GM12878 (cell line): ENCODE measurements at regions not wholly inside any gene's neighbourhood (a gene's known extent, or its start where the extent isn't known, plus 50 kb on each side); places are given as distances from the start of the nearest gene placed in this dataset.

ENCODE experiments used
- BRCA1 ChIP-seq: IDR thresholded peaks from 2 replicates; pipeline ENCODE4 v1.6.1; 2011; ENCODE audit warnings: low read depth, low read length, improper control_type of control experiment
- CEBPB ChIP-seq, 2 experiments: fragments of 150-350 bp in 1 of 2; IDR thresholded peaks; 2 replicates each; pipeline ENCODE4 v1.6.1; 2012 to 2014; ENCODE audit warnings: low read depth in 2 of 2, low read length in 2 of 2, borderline replicate concordance in 1 of 2, inconsistent platforms in 1 of 2
- CHD2 ChIP-seq: IDR thresholded peaks from 2 replicates; pipeline ENCODE4 v1.6.1; 2011; ENCODE audit warnings: low read depth, low read length, improper control_type of control experiment, borderline replicate concordance
- MYC ChIP-seq: IDR thresholded peaks from 2 replicates; pipeline ENCODE4 v1.6.1; 2011; ENCODE audit warnings: mild to moderate bottlenecking, low read length, moderate library complexity, inconsistent platforms; ENCODE audit not compliant: insufficient read depth, insufficient replicate concordance, insufficient read length, severe bottlenecking
- NR2C2 ChIP-seq: IDR thresholded peaks from 2 replicates; pipeline ENCODE4 v1.6.1; 2011; ENCODE audit warnings: borderline replicate concordance, low read depth; ENCODE audit not compliant: control insufficient read depth, insufficient read length
- RCOR1 ChIP-seq: conservative IDR thresholded peaks from 2 replicates; pipeline ENCODE4 v1.6.1; 2012; ENCODE audit warnings: low read depth, low read length, improper control_type of control experiment
- ZNF274 ChIP-seq: IDR thresholded peaks from one replicate; pipeline ENCODE4 v1.8.0; 2011; ENCODE audit not compliant: insufficient read length, insufficient read depth
- TF ChIP-seq, protein P1 (sequence below): fragments of 450-650 bp; IDR thresholded peaks from 2 replicates; pipeline ENCODE4 v1.6.1; 2017; ENCODE audit warnings: mild to moderate bottlenecking
- TF ChIP-seq, protein P2 (sequence below): IDR thresholded peaks from 2 replicates; pipeline ENCODE4 v1.6.1; 2011; ENCODE audit warnings: low read depth, low read length, improper control_type of control experiment, borderline replicate concordance
- TF ChIP-seq, protein P3 (sequence below), 3 experiments: IDR thresholded peaks in 2 of 3; conservative IDR thresholded peaks in 1 of 3; 2 replicates each; pipeline ENCODE4 v1.5.1; 2011; ENCODE audit warnings: low read depth in 3 of 3, low read length in 3 of 3, mild to moderate bottlenecking in 3 of 3, control low read depth in 2 of 3, moderate library complexity in 2 of 3, inconsistent platforms in 1 of 3, mixed read lengths in 1 of 3; ENCODE audit not compliant: control insufficient read depth in 2 of 3, insufficient read depth in 1 of 3; ENCODE audit errors: extremely low read depth in 1 of 3
- TF ChIP-seq, protein P4 (sequence below): fragments of 450-650 bp; formaldehyde crosslinking; IDR thresholded peaks from 2 replicates; pipeline ENCODE4 v1.5.0; 2022; ENCODE audit warnings: mild to moderate bottlenecking, missing genetic modification characterization
- TF ChIP-seq, protein P5 (sequence below): fragments of 450-650 bp; IDR thresholded peaks from 2 replicates; pipeline ENCODE4 v1.6.1; 2016; ENCODE audit warnings: mild to moderate bottlenecking

DNA sequence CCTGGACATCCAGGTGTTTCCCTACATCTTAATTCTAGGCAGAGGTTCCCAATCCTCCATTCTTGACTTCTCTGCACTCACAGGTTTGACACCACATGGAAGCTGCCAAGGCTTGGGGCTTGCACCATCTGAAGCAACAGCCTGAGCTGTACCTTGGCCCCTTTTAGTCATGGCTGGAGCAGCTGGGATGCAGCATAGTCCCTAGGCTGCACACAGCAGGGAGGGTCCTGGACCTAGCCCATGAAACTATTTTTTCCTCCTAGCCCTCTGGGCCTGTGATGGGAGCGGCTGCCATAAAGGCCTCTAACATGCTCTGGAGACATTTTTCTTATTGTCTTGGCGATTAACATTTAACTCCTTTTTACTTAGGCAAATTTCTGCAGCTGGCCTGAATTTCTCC, 417.2 kb upstream of the FLRT2 start:
- TF ChIP-seq, protein P1, sequence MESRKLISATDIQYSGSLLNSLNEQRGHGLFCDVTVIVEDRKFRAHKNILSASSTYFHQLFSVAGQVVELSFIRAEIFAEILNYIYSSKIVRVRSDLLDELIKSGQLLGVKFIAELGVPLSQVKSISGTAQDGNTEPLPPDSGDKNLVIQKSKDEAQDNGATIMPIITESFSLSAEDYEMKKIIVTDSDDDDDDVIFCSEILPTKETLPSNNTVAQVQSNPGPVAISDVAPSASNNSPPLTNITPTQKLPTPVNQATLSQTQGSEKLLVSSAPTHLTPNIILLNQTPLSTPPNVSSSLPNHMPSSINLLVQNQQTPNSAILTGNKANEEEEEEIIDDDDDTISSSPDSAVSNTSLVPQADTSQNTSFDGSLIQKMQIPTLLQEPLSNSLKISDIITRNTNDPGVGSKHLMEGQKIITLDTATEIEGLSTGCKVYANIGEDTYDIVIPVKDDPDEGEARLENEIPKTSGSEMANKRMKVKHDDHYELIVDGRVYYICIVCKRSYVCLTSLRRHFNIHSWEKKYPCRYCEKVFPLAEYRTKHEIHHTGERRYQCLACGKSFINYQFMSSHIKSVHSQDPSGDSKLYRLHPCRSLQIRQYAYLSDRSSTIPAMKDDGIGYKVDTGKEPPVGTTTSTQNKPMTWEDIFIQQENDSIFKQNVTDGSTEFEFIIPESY = no peak
- TF ChIP-seq, protein P2, sequence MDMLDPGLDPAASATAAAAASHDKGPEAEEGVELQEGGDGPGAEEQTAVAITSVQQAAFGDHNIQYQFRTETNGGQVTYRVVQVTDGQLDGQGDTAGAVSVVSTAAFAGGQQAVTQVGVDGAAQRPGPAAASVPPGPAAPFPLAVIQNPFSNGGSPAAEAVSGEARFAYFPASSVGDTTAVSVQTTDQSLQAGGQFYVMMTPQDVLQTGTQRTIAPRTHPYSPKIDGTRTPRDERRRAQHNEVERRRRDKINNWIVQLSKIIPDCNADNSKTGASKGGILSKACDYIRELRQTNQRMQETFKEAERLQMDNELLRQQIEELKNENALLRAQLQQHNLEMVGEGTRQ = no peak
- TF ChIP-seq NR2C2 = no peak
- TF ChIP-seq, protein P3, sequence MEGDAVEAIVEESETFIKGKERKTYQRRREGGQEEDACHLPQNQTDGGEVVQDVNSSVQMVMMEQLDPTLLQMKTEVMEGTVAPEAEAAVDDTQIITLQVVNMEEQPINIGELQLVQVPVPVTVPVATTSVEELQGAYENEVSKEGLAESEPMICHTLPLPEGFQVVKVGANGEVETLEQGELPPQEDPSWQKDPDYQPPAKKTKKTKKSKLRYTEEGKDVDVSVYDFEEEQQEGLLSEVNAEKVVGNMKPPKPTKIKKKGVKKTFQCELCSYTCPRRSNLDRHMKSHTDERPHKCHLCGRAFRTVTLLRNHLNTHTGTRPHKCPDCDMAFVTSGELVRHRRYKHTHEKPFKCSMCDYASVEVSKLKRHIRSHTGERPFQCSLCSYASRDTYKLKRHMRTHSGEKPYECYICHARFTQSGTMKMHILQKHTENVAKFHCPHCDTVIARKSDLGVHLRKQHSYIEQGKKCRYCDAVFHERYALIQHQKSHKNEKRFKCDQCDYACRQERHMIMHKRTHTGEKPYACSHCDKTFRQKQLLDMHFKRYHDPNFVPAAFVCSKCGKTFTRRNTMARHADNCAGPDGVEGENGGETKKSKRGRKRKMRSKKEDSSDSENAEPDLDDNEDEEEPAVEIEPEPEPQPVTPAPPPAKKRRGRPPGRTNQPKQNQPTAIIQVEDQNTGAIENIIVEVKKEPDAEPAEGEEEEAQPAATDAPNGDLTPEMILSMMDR (IDR thresholded peaks at IDR 0.05 in 2 of 3, conservative IDR thresholded peaks at IDR 0.05 in 1 of 3; ENCODE audit: control insufficient read depth in 2 of 3, extremely low read depth in 1 of 3, insufficient read depth in 1 of 3, low read depth in 3 of 3, low read length in 3 of 3) = no peak
- TF ChIP-seq RCOR1 = no peak
- TF ChIP-seq, protein P4, sequence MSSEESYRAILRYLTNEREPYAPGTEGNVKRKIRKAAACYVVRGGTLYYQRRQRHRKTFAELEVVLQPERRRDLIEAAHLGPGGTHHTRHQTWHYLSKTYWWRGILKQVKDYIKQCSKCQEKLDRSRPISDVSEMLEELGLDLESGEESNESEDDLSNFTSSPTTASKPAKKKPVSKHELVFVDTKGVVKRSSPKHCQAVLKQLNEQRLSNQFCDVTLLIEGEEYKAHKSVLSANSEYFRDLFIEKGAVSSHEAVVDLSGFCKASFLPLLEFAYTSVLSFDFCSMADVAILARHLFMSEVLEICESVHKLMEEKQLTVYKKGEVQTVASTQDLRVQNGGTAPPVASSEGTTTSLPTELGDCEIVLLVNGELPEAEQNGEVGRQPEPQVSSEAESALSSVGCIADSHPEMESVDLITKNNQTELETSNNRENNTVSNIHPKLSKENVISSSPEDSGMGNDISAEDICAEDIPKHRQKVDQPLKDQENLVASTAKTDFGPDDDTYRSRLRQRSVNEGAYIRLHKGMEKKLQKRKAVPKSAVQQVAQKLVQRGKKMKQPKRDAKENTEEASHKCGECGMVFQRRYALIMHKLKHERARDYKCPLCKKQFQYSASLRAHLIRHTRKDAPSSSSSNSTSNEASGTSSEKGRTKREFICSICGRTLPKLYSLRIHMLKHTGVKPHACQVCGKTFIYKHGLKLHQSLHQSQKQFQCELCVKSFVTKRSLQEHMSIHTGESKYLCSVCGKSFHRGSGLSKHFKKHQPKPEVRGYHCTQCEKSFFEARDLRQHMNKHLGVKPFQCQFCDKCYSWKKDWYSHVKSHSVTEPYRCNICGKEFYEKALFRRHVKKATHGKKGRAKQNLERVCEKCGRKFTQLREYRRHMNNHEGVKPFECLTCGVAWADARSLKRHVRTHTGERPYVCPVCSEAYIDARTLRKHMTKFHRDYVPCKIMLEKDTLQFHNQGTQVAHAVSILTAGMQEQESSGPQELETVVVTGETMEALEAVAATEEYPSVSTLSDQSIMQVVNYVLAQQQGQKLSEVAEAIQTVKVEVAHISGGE = no peak
- TF ChIP-seq CEBPB (IDR thresholded peaks at IDR 0.05; ENCODE audit: borderline replicate concordance in 1 of 2, low read depth in 2 of 2, low read length in 2 of 2) = no peak
- TF ChIP-seq, protein P5, sequence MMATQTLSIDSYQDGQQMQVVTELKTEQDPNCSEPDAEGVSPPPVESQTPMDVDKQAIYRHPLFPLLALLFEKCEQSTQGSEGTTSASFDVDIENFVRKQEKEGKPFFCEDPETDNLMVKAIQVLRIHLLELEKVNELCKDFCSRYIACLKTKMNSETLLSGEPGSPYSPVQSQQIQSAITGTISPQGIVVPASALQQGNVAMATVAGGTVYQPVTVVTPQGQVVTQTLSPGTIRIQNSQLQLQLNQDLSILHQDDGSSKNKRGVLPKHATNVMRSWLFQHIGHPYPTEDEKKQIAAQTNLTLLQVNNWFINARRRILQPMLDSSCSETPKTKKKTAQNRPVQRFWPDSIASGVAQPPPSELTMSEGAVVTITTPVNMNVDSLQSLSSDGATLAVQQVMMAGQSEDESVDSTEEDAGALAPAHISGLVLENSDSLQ = no peak
- TF ChIP-seq BRCA1 = no peak
- TF ChIP-seq ZNF274 = no peak
- no peak for TF ChIP-seq MYC
- no peak for TF ChIP-seq CHD2
